ENCODE measurements at regions not wholly inside any gene's neighbourhood (a gene's known extent, or its start where the extent isn't known, plus 50 kb on each side); places are given as distances from the start of the nearest gene placed in this dataset.

DNA sequence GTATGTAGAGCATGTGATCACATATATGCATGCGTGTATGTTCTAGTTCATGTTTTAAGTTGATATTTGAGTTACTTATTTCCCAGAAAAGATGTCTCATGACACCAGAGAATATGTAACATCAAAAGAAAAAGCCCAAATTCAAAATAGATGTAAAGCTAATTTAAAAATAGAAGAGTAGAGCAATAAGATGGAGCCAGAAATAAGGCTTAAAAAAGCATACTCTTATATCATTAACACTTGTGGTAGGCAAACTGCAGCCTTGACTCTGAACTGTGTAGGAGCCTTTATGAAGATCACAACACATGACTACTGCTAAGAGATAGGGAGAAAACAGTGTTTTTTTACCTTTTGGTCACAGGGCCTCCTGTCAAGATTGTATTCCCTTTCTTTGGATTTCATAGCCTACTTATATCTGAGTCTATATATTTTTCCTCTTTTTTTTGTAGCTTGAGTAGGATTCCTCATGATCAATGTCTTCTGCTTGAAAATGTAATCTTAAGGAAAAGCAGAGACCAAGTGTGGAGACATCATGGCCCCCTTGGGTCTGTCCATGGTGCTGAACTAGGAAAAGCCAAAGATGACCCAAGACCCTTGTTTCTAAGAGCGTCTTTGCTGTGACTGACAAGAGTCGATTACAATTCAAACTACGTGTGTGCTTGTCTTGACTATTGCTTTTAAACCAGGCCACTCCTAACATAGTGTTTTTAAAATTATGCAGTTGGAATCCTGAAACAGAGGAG is 390.4 kb downstream of the SHISA9 start:
- H3K4me1 ChIP-seq: no peaks in the 10 kb centered on the region
- H3K4me3 ChIP-seq: no peak overlapping the region
- H3K9me3 ChIP-seq: no peaks in the 10 kb centered on the region
- intact Hi-C loops (cut with DNase I; ENCODE audit: low total_unique reads): no loop called here
- WGBS, 5 donors: 76 to 84% (median 77%) methylated on average over 4 of the region's 4 CpGs
- no peak overlapping the region for H3K27ac ChIP-seq
- no peaks in the 10 kb centered on the region for H3K36me3 ChIP-seq
- TF ChIP-seq POLR2A (IDR thresholded peaks at IDR 0.05): no peak
- no peak for TF ChIP-seq POLR2AphosphoS5 (IDR thresholded peaks at IDR 0.05)
- TF ChIP-seq, protein P1, sequence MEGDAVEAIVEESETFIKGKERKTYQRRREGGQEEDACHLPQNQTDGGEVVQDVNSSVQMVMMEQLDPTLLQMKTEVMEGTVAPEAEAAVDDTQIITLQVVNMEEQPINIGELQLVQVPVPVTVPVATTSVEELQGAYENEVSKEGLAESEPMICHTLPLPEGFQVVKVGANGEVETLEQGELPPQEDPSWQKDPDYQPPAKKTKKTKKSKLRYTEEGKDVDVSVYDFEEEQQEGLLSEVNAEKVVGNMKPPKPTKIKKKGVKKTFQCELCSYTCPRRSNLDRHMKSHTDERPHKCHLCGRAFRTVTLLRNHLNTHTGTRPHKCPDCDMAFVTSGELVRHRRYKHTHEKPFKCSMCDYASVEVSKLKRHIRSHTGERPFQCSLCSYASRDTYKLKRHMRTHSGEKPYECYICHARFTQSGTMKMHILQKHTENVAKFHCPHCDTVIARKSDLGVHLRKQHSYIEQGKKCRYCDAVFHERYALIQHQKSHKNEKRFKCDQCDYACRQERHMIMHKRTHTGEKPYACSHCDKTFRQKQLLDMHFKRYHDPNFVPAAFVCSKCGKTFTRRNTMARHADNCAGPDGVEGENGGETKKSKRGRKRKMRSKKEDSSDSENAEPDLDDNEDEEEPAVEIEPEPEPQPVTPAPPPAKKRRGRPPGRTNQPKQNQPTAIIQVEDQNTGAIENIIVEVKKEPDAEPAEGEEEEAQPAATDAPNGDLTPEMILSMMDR (IDR thresholded peaks at IDR 0.05): no peak
- no peak for TF ChIP-seq EP300 (IDR thresholded peaks at IDR 0.05)
- peak in 1 of 2 donors; percentile 9 for DNase-seq
- no peaks in the 10 kb centered on the region for H3K27me3 ChIP-seq

DNA sequence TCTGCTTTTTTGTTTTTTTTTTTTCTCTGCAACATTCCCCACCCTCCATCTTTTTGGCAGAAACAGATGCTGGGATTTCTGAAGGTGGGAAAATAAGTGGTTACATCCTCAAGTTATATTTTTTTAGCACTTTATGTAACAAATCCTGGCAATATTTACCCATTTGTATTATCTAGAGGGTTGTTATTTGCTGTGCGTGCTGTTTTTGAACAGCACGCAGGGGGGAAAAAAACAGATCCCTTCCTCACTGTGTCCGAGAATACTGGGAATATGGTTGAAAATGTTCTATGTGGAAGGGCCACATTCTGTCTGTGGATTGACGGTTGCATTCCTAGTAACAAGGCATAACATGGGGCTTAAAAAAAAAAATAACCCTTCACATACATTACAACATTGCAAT is 394.8 kb downstream of the SHISA9 start:
- TF ChIP-seq EP300 (IDR thresholded peaks at IDR 0.05): no peak
- TF ChIP-seq POLR2A (IDR thresholded peaks at IDR 0.05): no peak
- TF ChIP-seq, protein P1 (IDR thresholded peaks at IDR 0.05): no peak
- TF ChIP-seq POLR2AphosphoS5 (IDR thresholded peaks at IDR 0.05): no peak
- no peak overlapping the region for H3K4me3 ChIP-seq
- 79 to 90% (median 88%) methylated on average over 4 of the region's 4 CpGs for WGBS, 5 donors
- intact Hi-C loops (cut with DNase I; ENCODE audit: low total_unique reads): no loop called here
- H3K36me3 ChIP-seq: no peaks in the 10 kb centered on the region
- H3K27me3 ChIP-seq: no peaks in the 10 kb centered on the region
- H3K9me3 ChIP-seq: no peaks in the 10 kb centered on the region
- no peak overlapping the region for H3K27ac ChIP-seq
- no peaks in the 10 kb centered on the region for H3K4me1 ChIP-seq
- DNase-seq: no peak

DNA sequence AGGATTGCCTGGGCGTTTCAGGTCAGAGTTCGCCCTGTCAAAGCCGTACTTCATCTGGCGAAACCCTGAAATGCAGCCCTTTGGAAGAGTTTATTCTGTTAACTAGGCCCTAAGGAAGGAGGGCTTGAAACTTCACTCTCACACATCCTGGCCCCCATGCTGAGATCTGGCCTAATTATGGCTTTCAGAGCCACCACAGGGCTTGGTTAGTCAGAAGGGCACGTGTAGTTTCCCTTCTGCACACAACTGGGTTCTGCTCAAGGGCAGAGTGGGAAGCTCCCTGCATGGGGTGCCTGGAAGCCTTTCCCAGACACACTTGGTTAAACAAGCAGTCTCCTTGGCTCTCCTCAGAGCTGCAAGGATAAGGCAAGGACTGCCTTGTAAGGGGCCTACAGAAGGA is 397.3 kb downstream of the SHISA9 start:
- intact Hi-C loops (cut with DNase I; ENCODE audit: low total_unique reads): no loop called here
- Histone ChIP-seq H3K4me1 (no peaks in the 10 kb centered on the region), H3K27ac (no peak overlapping the region), H3K36me3 (no peaks in the 10 kb centered on the region), H3K27me3 (no peaks in the 10 kb centered on the region), H3K9me3 (no peaks in the 10 kb centered on the region), H3K4me3 (no peak overlapping the region)
- TF ChIP-seq POLR2AphosphoS5 (IDR thresholded peaks at IDR 0.05) (no peak), POLR2A (IDR thresholded peaks at IDR 0.05) (no peak), EP300 (IDR thresholded peaks at IDR 0.05) (no peak)
- TF ChIP-seq, protein P1 (IDR thresholded peaks at IDR 0.05): no peak
- WGBS, 5 donors: 47 to 60% (median 57%) methylated on average over 5 of the region's 5 CpGs
- no peak for DNase-seq

DNA sequence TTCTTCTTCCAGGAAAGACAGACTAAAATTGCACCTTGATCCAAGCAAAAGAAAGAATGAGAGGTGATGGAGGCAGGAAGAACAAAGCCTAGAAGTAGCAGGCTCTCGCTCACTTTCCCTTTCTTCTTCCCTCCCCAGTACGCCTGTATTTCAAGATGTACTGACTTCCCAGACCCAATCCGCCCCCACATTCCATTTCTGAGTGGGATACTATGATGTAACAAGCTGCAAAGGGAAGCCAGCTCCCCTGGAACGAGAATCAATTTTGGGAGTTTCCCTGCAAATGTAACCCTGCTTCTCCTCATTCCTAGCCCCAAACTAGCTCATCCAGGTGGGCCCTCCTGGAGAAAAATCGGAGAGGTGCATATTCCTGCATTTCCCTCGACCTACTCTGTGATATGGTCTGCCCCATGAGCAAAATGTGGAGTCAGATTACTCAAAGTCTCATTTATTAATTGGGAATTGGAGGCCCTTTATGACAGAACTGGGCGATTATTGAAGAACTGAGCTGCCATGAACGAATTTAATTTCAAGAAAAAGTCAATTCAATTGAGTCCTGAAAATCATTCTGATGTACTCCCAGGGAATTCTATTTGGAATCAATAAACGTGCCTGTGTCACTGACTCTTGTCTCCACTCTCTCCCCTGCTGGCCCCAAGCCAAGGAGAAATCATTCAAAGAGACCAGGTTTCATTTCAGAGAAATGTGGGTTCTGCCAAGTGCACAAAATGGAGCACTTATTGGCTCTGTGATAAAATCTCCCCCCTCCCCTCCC is 398.9 kb downstream of the SHISA9 start:
- Histone ChIP-seq H3K36me3 (no peaks in the 10 kb centered on the region), H3K4me1 (no peaks in the 10 kb centered on the region), H3K4me3 (no peak overlapping the region), H3K9me3 (no peaks in the 10 kb centered on the region), H3K27ac (no peak overlapping the region), H3K27me3 (no peaks in the 10 kb centered on the region)
- WGBS, 5 donors: 55 to 59% (median 58%) methylated on average over 9 of the region's 9 CpGs
- TF ChIP-seq EP300 (IDR thresholded peaks at IDR 0.05) (no peak), POLR2AphosphoS5 (IDR thresholded peaks at IDR 0.05) (no peak), POLR2A (IDR thresholded peaks at IDR 0.05) (no peak)
- TF ChIP-seq, protein P1 (IDR thresholded peaks at IDR 0.05): no peak
- intact Hi-C loops (cut with DNase I; ENCODE audit: low total_unique reads): no loop called here
- peak in 1 of 2 donors; percentile 16 for DNase-seq

Measured in stomach (tissue), 8 donors.